Ovary (tissue), 7 donors: ENCODE measurements at regions not wholly inside any gene's neighbourhood (a gene's known extent, or its start where the extent isn't known, plus 50 kb on each side); places are given as distances from the start of the nearest gene placed in this dataset.

ENCODE experiments used
- DNase-seq, 5 donors: peaks; one replicate each; pipeline ENCODE4 v3.0.0-alpha.2; 2019 to 2020
- H3K27ac ChIP-seq, 2 donors: fragments of 200-600 bp; one replicate each; pipeline versions ENCODE4 v1.5.1 to v1.8.0; 2019 to 2022
- H3K27me3 ChIP-seq: fragments of 200-600 bp; one replicate; pipeline ENCODE4 v1.8.0; 2022
- H3K36me3 ChIP-seq: fragments of 200-600 bp; sonication (generic); one replicate; pipeline ENCODE4 v1.5.1; 2019
- H3K4me1 ChIP-seq: one replicate; pipeline ENCODE4 v1.8.1; 2013; ENCODE audit warnings: mild to moderate bottlenecking, moderate library complexity; ENCODE audit not compliant: insufficient read depth
- H3K4me3 ChIP-seq: fragments of 200-600 bp; sonication (generic); one replicate; pipeline ENCODE4 v1.5.1; 2017
- H3K9me3 ChIP-seq, 2 donors: fragments of 200-600 bp in 1 of 2; sonication (generic) in 1 of 2; one replicate each; pipeline versions ENCODE4 v1.5.1 to v1.8.1; 2013 to 2019; ENCODE audit warnings: mild to moderate bottlenecking in 1 of 2, moderate library complexity in 1 of 2
- CTCF ChIP-seq, 3 donors: fragments of 450-650 bp in 2 of 3; fragments of 200-600 bp in 1 of 3; IDR thresholded peaks; one replicate each; pipeline versions ENCODE4 v1.5.1 to v1.8.0; 2016 to 2022; ENCODE audit warnings: antibody characterized with exemption in 3 of 3, mild to moderate bottlenecking in 1 of 3
- EP300 ChIP-seq: sonication (generic); formaldehyde crosslinking; IDR thresholded peaks from one replicate; pipeline ENCODE4 v1.6.1; 2017; ENCODE audit warnings: antibody characterized with exemption
- POLR2A ChIP-seq: fragments of 450-650 bp; IDR thresholded peaks from one replicate; pipeline ENCODE4 v1.6.1; 2017; ENCODE audit warnings: antibody characterized with exemption, mild to moderate bottlenecking, moderate library complexity
- WGBS, 3 donors: extraction: QIAGEN DNeasy Blood & Tissue Kit in 1 of 3; methylation state at CpG; one replicate each; pipeline versions ENCODE4 v1.1.5 to v1.1.7; 2013 to 2017; 5-methylcytosine and 5-hydroxymethylcytosine counted together
- intact Hi-C, 4 donors: fragments of 100-400 bp; cut with DNase I; formaldehyde crosslinking; loops; one replicate each; pipeline versions ENCODE4 v1.11.0 to v1.15.1; 2022 to 2023
- donor health status: DM: no; HTN: no; CAD: no; lungs with moderate emphysema.
- donor health status: DM: no; HTN: no; CAD: no.
- donor health status: Bipolar disorder and iron deficiency.
- donor health status: DM: no; HTN: no; CAD: no.
- donor health status: DM: yes; HTN: yes; CAD: no.

DNA sequence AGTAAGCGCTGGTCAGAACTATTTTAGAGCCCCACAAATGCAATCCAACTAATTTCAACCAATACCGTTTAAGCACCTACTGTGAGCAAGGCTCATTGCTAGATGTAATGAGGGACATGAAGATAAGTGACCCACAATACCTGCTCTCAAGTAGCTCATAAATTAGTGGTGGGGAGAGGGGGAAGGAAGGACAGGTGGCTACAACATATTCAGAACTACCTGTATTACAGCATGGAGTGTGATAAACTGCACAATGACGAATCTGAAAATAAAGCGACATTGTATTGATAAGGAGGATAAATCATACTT, 311.6 kb upstream of the DIAPH2 start:
- no peaks in the 10 kb centered on the region for H3K4me1 ChIP-seq
- H3K27ac ChIP-seq, result no peak overlapping the region
- DNase-seq, result no peak
- no peaks in the 10 kb centered on the region for H3K36me3 ChIP-seq
- 32 to 41% (median 36%) methylated on average over 4 of the region's 4 CpGs for WGBS, 3 donors
- H3K9me3 ChIP-seq, result no peaks in the 10 kb centered on the region
- no peak overlapping the region for H3K4me3 ChIP-seq
- H3K27me3 ChIP-seq, result no peaks in the 10 kb centered on the region
- intact Hi-C loops, result no loop called here
- no peak for TF ChIP-seq CTCF (IDR thresholded peaks at IDR 0.05)
- TF ChIP-seq POLR2A, result no peak
- TF ChIP-seq EP300, result no peak

- intact Hi-C loops, result no loop called here
These were observed 308.4 kb upstream of the DIAPH2 start for GRCh38 chrX:96376266-96376665.

GRCh38 chrX:96379951-96380350, 304.7 kb upstream of the DIAPH2 start:
- Histone ChIP-seq H3K36me3 (no peaks in the 10 kb centered on the region), H3K9me3 (no peaks in the 10 kb centered on the region), H3K27me3 (no peaks in the 10 kb centered on the region), H3K27ac (no peak overlapping the region), H3K4me1 (no peaks in the 10 kb centered on the region), H3K4me3 (no peak overlapping the region)
- intact Hi-C loops, result no loop called here
- TF ChIP-seq EP300, result no peak
- no peak for TF ChIP-seq CTCF (IDR thresholded peaks at IDR 0.05)
- no peak for DNase-seq
- WGBS, 3 donors, result 13 to 21% (median 21%) methylated on average over 1 of the region's 1 CpG

More at GRCh38 chrX:96376266-96376665, 308.4 kb upstream of the DIAPH2 start:
- no peak for TF ChIP-seq EP300
- no peak for TF ChIP-seq CTCF (IDR thresholded peaks at IDR 0.05)
- TF ChIP-seq POLR2A, result no peak
- WGBS, 3 donors, result 29 to 40% (median 32%) methylated on average over 2 of the region's 2 CpGs
- Histone ChIP-seq H3K27me3 (no peaks in the 10 kb centered on the region), H3K4me3 (no peak overlapping the region), H3K4me1 (no peaks in the 10 kb centered on the region), H3K9me3 (no peaks in the 10 kb centered on the region), H3K27ac (no peak overlapping the region), H3K36me3 (no peaks in the 10 kb centered on the region)
- DNase-seq, result no peak

DNA sequence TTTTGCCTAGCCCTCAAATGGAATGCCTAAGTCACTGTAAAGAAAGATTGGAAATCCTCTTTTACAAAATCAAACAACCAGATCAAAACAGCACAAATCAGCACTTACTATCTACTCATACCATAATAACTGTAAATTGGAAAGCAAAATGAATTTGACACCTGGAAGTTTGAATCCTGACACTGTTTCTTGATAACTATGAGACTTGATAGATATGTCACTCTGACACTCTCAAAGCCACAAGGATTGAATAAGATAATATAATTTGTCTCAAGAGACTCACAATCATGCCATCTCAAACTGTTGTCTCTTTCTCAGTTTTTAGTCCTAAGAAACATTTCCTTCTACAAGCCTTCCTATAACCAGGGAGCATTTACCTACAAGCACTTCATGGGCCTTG, 302.6 kb upstream of the DIAPH2 start:
- TF ChIP-seq POLR2A (no peak), EP300 (no peak), CTCF (IDR thresholded peaks at IDR 0.05) (no peak)
- Histone ChIP-seq H3K4me3 (no peak overlapping the region), H3K36me3 (no peaks in the 10 kb centered on the region), H3K9me3 (no peaks in the 10 kb centered on the region), H3K27me3 (no peaks in the 10 kb centered on the region), H3K4me1 (no peaks in the 10 kb centered on the region), H3K27ac (no peak overlapping the region)
- intact Hi-C loops, result no loop called here
- DNase-seq, result no peak

DNA sequence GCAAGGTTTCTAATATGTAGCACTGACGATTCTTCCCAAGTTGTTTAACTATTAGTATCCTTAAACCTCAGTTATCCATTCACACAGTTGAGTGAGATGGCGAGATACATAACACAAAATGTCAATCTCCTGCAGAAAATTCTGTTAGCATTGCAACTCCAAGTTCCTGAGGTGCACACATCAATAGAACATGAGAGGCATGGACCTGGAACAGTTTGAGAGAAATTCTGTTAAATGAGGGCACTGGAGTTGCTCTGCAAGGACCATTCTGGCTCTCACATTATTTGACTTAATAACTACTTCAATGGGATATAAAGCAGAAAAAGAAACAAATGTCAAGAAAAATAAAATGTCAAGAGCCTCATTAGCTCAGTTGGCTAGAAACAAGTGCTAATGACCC, 301.2 kb upstream of the DIAPH2 start:
- DNase-seq, result no peak
- no peak overlapping the region for H3K27ac ChIP-seq
- intact Hi-C loops, result no loop called here
- 50 to 64% (median 56%) methylated on average over 2 of the region's 2 CpGs for WGBS, 3 donors
- H3K27me3 ChIP-seq, result no peaks in the 10 kb centered on the region
- H3K9me3 ChIP-seq, result no peaks in the 10 kb centered on the region
- TF ChIP-seq POLR2A (no peak), EP300 (no peak), CTCF (IDR thresholded peaks at IDR 0.05) (no peak)
- H3K36me3 ChIP-seq, result no peaks in the 10 kb centered on the region
- H3K4me3 ChIP-seq, result no peak overlapping the region
- no peaks in the 10 kb centered on the region for H3K4me1 ChIP-seq
